ENCODE measurements at regions not wholly inside any gene's neighbourhood (a gene's known extent, or its start where the extent isn't known, plus 50 kb on each side); places are given as distances from the start of the nearest gene placed in this dataset.

DNA sequence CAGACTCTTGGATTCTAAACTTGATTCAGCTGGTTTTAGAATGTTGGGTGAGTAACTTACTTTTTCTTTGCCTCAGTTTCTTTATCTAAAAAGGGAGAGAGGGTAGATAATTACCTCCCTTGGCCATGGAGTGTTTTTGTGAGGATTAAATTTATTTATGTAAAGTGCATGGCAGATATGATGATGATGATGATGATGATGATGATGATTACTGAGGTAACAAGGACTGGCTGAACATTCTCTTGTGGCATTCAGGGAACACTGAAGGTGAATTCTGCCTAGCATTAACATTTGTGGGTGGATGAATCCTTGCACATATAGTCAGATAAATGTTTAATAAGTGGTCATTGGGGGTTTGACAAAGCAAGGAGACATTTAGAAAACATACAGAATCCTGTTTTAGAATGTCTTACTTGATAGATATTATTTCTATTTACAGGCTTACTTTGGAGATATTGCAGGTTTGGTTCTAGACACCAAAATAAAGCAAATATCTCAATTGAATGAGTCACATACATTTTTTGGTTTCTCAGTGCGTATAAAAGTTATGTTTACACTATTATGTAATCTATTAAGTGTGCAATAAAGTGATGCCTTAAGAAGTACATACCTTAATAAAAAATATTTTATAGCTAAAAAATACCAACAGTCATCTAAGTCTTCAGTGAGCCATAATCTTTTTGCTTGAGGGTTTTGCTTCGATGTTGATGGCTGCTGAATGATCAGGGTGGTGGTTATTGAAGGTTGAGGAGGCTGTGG is 123.2 kb downstream of the SNAPC1 start:
- no peaks in the 10 kb centered on the region for H3K9me3 ChIP-seq (ENCODE audit: severe bottlenecking)
- DNase-seq: no peak
- H3K27me3 ChIP-seq (ENCODE audit: insufficient read depth, low read depth, severe bottlenecking): no peaks in the 10 kb centered on the region
- TF ChIP-seq, protein P1, sequence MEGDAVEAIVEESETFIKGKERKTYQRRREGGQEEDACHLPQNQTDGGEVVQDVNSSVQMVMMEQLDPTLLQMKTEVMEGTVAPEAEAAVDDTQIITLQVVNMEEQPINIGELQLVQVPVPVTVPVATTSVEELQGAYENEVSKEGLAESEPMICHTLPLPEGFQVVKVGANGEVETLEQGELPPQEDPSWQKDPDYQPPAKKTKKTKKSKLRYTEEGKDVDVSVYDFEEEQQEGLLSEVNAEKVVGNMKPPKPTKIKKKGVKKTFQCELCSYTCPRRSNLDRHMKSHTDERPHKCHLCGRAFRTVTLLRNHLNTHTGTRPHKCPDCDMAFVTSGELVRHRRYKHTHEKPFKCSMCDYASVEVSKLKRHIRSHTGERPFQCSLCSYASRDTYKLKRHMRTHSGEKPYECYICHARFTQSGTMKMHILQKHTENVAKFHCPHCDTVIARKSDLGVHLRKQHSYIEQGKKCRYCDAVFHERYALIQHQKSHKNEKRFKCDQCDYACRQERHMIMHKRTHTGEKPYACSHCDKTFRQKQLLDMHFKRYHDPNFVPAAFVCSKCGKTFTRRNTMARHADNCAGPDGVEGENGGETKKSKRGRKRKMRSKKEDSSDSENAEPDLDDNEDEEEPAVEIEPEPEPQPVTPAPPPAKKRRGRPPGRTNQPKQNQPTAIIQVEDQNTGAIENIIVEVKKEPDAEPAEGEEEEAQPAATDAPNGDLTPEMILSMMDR (IDR thresholded peaks at IDR 0.05; ENCODE audit: low read depth, low read length): no peak
- no peak overlapping the region for H3K27ac ChIP-seq
- H3K36me3 ChIP-seq: no peaks in the 10 kb centered on the region
- no peak overlapping the region for H3K4me3 ChIP-seq (ENCODE audit: low read depth, low read length)

DNA sequence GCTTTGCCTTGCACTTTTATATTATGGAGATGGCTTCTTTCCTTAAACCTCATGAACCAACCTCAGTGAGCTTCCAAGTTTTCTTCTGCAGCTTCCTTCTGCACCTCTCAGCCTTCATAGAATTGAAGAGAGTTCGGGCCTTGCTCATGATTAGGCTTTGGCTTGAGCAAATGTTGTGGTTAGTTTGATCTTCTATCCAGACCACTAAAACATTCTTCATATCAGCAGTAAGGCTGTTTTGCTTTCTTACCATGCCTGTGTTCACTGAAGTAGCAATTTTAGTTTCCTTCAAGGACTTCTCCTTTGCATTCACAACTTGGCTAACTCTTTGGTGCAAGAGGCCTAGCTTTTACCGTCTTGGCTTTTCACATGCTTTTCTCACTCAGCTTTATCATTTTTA is 125.4 kb downstream of the SNAPC1 start:
- Histone ChIP-seq H3K36me3 (no peaks in the 10 kb centered on the region), H3K9me3 (ENCODE audit: severe bottlenecking) (no peaks in the 10 kb centered on the region), H3K27ac (no peak overlapping the region), H3K4me3 (ENCODE audit: low read depth, low read length) (no peak overlapping the region), H3K27me3 (ENCODE audit: insufficient read depth, low read depth, severe bottlenecking) (no peaks in the 10 kb centered on the region)
- TF ChIP-seq, protein P1 (IDR thresholded peaks at IDR 0.05; ENCODE audit: low read depth, low read length): no peak
- no peak for DNase-seq

DNA sequence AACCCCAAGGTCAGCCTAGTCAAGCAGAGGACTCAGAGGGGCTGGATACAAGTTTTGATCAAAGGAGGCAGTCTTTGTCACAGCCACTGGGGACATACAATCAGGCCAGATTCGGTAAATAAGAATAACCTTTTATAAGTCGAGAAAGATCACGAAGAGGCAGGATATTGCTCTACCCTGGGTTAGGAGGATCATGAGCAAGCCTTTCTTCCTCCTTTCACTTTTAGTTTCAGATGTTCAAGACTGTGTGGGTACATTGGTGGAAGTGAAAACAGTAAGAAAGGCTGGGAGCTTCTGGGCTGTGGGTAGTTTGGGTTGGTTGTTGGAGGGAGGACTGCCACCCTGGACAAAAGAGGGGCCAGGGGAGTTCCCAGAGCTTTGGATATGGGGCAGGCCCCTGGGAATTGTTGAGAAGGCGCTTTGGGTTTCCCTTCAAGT is 127.7 kb downstream of the SNAPC1 start:
- Histone ChIP-seq H3K9me3 (ENCODE audit: severe bottlenecking) (no peaks in the 10 kb centered on the region), H3K27me3 (ENCODE audit: insufficient read depth, low read depth, severe bottlenecking) (no peaks in the 10 kb centered on the region), H3K36me3 (no peaks in the 10 kb centered on the region), H3K4me3 (ENCODE audit: low read depth, low read length) (no peak overlapping the region), H3K27ac (no peak overlapping the region)
- no peak for DNase-seq
- TF ChIP-seq, protein P1 (IDR thresholded peaks at IDR 0.05; ENCODE audit: low read depth, low read length): no peak

DNA sequence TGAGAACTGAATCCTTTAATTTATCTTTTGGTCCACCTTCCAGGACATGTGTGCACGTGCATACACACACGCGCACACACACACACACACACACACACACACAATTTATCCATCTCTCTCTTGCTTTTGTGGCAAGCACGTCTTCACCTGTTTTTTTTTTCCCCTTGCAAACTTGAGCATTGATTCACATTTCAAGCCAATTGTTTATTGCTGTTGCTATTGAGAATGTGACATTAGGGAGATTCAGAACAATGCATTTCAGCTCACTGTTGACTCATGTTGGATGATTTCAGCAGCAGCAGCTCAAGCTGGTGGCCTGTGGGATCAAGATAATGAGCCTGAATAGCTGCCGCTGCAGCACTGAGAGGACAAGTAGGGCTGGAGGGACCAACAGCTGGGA is 128.9 kb downstream of the SNAPC1 start:
- Histone ChIP-seq H3K27me3 (ENCODE audit: insufficient read depth, low read depth, severe bottlenecking) (no peaks in the 10 kb centered on the region), H3K36me3 (no peaks in the 10 kb centered on the region), H3K27ac (no peak overlapping the region), H3K4me3 (ENCODE audit: low read depth, low read length) (no peak overlapping the region), H3K9me3 (ENCODE audit: severe bottlenecking) (no peaks in the 10 kb centered on the region)
- TF ChIP-seq, protein P1 (IDR thresholded peaks at IDR 0.05; ENCODE audit: low read depth, low read length): no peak
- no peak for DNase-seq

DNA sequence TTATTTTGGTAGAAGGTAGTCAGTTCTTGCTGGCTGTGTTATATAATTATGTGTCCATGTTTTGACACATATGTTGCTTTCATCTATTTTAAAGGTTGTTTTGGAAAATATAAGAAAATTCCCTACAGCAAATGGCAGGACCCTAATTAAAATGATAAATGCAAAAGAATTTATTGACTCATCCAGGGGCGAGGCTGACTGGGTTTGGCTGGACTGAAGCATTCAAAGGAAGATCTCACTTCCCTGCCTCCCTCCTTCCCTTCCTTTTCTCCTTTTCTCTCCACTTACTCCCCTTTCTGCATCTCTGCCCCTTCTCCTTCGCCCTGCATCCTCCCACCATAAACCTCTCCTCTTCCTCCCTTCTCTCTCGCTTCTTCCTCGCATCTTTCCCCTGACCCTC is 129.6 kb downstream of the SNAPC1 start:
- Histone ChIP-seq H3K27me3 (ENCODE audit: insufficient read depth, low read depth, severe bottlenecking) (no peaks in the 10 kb centered on the region), H3K27ac (no peak overlapping the region), H3K36me3 (no peaks in the 10 kb centered on the region), H3K4me3 (ENCODE audit: low read depth, low read length) (no peak overlapping the region), H3K9me3 (ENCODE audit: severe bottlenecking) (no peaks in the 10 kb centered on the region)
- no peak for DNase-seq
- TF ChIP-seq, protein P1 (IDR thresholded peaks at IDR 0.05; ENCODE audit: low read depth, low read length): no peak
